NT2/D1 (cell line): ENCODE measurements at regions not wholly inside any gene's neighbourhood (a gene's known extent, or its start where the extent isn't known, plus 50 kb on each side); places are given as distances from the start of the nearest gene placed in this dataset.

ENCODE experiments used
- SUZ12 ChIP-seq: IDR thresholded peaks from 2 replicates; pipeline ENCODE4 v1.6.1; 2011; ENCODE audit not compliant: insufficient read length, insufficient read depth; ENCODE audit errors: extremely low read depth
- ZNF274 ChIP-seq: IDR thresholded peaks from 2 replicates; pipeline ENCODE4 v1.6.1; 2011; ENCODE audit warnings: mild to moderate bottlenecking, low read depth, low read length

DNA sequence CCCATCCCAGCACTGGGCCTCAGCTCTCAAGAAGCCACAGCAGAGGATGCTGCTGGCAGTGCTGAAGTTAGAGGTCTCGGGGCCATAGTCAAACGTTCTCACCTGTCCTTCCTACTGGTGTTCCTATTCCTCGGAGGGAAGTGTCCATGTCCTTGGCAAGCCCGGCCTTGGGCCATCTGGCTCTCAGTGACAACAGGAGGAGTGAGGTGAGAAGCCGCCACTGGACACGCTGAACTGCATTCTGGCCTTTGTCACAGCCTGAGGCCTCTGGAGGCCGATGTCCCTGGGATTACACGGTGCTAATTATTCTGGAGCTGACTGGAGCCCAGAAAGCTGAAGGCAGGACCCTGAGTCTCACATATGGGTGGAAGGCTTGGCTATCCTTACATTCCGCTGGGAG is 92.5 kb downstream of the OLFM1 start:
- TF ChIP-seq SUZ12 (no peak), ZNF274 (no peak)
